H1 (cell line): ENCODE measurements at regions not wholly inside any gene's neighbourhood (a gene's known extent, or its start where the extent isn't known, plus 50 kb on each side); places are given as distances from the start of the nearest gene placed in this dataset.

Experiments used
- CTCF ChIA-PET: fragments of 300-600 bp; sonication (Branson Sonifier 250); formaldehyde crosslinking; loops from one replicate; lab custom pipeline; 2021; ENCODE audit not compliant: partially characterized antibody; lab: Charles Lee
- POLR2A ChIA-PET: fragments of 300-600 bp; sonication (Branson Sonifier 250); formaldehyde crosslinking; loops from one replicate; lab custom pipeline; 2021; ENCODE audit warnings: inconsistent platforms; ENCODE audit not compliant: partially characterized antibody; lab: Charles Lee
- DNase-seq, 2 experiments: peaks; one replicate each; pipeline versions ENCODE4 v3.0.0 to v3.0.0-alpha.2; 2010 to 2022; ENCODE audit warnings: low spot score in 2 of 2, low read depth in 1 of 2, mixed read lengths in 1 of 2
- FAIRE-seq: peaks from 2 replicates; lab custom pipeline; 2011; peaks lifted over from hg19 to GRCh38; lab: Jason Lieb, UNC
- H2AFZ ChIP-seq: 2 replicates; pipeline ENCODE4 v1.8.1; 2012; ENCODE audit warnings: low read length, inconsistent platforms
- H2AK5ac ChIP-seq: 2 replicates; pipeline ENCODE4 v1.6.1; 2013; ENCODE audit warnings: low read depth, low read length
- H2BK120ac ChIP-seq: replicated peaks from 2 replicates; pipeline ENCODE3; 2013; ENCODE audit warnings: low read depth, low read length, inconsistent platforms
- H2BK12ac ChIP-seq: 2 replicates; pipeline ENCODE4 v1.6.1; 2013; ENCODE audit warnings: low read depth, low read length
- H2BK15ac ChIP-seq: 2 replicates; pipeline ENCODE4 v1.6.1; 2013; ENCODE audit warnings: low read length
- H2BK20ac ChIP-seq: 2 replicates; pipeline ENCODE4 v1.6.1; 2013; ENCODE audit warnings: low read length
- H2BK5ac ChIP-seq: 2 replicates; pipeline ENCODE4 v1.6.1; 2013; ENCODE audit warnings: low read depth, low read length
- H3K14ac ChIP-seq: 2 replicates; pipeline ENCODE4 v1.6.1; 2013; ENCODE audit warnings: inconsistent platforms; ENCODE audit not compliant: insufficient read length
- H3K18ac ChIP-seq: 2 replicates; pipeline ENCODE4 v1.6.1; 2013; ENCODE audit warnings: low read length; ENCODE audit errors: extremely low read depth
- H3K23ac ChIP-seq: 2 replicates; pipeline ENCODE4 v1.6.1; 2013; ENCODE audit warnings: inconsistent platforms; ENCODE audit not compliant: insufficient read length
- H3K23me2 ChIP-seq: 2 replicates; pipeline ENCODE4 v1.6.1; 2013; ENCODE audit warnings: low read depth, low read length
- H3K27ac ChIP-seq: 2 replicates; pipeline ENCODE4 v1.6.1; 2011; ENCODE audit warnings: low read depth, low read length, inconsistent platforms
- H3K27me3 ChIP-seq, 4 experiments: replicated peaks in 1 of 4; 1 replicate in 1 of 4; 2 replicates in 3 of 4; pipeline versions ENCODE4 v1.6.1 to v1.8.1; 2011 to 2013; ENCODE audit warnings: low read length in 3 of 4, mild to moderate bottlenecking in 3 of 4, inconsistent platforms in 2 of 4, mixed read lengths in 2 of 4, moderate library complexity in 1 of 4; ENCODE audit not compliant: control insufficient read depth in 3 of 4, insufficient read depth in 3 of 4; ENCODE audit errors: extremely low read depth in 1 of 4
- H3K36me3 ChIP-seq, 4 experiments: 2 replicates each; pipeline versions ENCODE4 v1.6.1 to v1.8.1; 2011 to 2013; ENCODE audit warnings: mild to moderate bottlenecking in 4 of 4, low read length in 3 of 4, moderate library complexity in 2 of 4, control low read depth in 1 of 4, inconsistent platforms in 1 of 4; ENCODE audit not compliant: insufficient read depth in 4 of 4, control insufficient read depth in 2 of 4
- H3K4ac ChIP-seq: replicated peaks from 2 replicates; pipeline ENCODE3; 2013; ENCODE audit warnings: low read length, low read depth, mixed read lengths, inconsistent platforms; ENCODE audit not compliant: insufficient read length
- H3K4me1 ChIP-seq, 4 experiments: replicated peaks in 1 of 4; 1 replicate in 1 of 4; 2 replicates in 3 of 4; pipeline versions ENCODE4 v1.6.1 to v1.8.1; 2011 to 2013; ENCODE audit warnings: low read length in 3 of 4, inconsistent platforms in 2 of 4, mixed read lengths in 1 of 4; ENCODE audit not compliant: insufficient read depth in 4 of 4, control insufficient read depth in 3 of 4
- H3K4me2 ChIP-seq, 2 experiments: 2 replicates each; pipeline versions ENCODE4 v1.6.1 to v1.8.1; 2011 to 2013; ENCODE audit warnings: low read depth in 2 of 2, low read length in 2 of 2, control low read depth in 1 of 2, inconsistent platforms in 1 of 2, mild to moderate bottlenecking in 1 of 2; ENCODE audit not compliant: insufficient read depth in 1 of 2
- H3K4me3 ChIP-seq, 4 experiments: fragments of 200-600, 300-600 bp in 1 of 4; sonication (generic), shearing (Covaris generic), sonication (Bioruptor Twin) in 1 of 4; 2 replicates each; pipeline versions ENCODE4 v1.5.1 to v1.8.1; 2011 to 2016; ENCODE audit warnings: low read length in 4 of 4, low read depth in 3 of 4, control low read depth in 2 of 4, inconsistent platforms in 2 of 4, mild to moderate bottlenecking in 2 of 4, mixed read lengths in 1 of 4, moderate library complexity in 1 of 4; ENCODE audit not compliant: insufficient read depth in 2 of 4; ENCODE audit errors: extremely low read depth in 1 of 4
- H3K56ac ChIP-seq: replicated peaks from 2 replicates; pipeline ENCODE3; 2013; ENCODE audit warnings: low read depth, mild to moderate bottlenecking, mixed read lengths, low read length, inconsistent platforms; ENCODE audit not compliant: insufficient read length
- H3K79me1 ChIP-seq: 2 replicates; pipeline ENCODE4 v1.6.1; 2013; ENCODE audit warnings: low read depth, low read length, control low read depth
- H3K79me2 ChIP-seq, 2 experiments: 2 replicates each; pipeline versions ENCODE4 v1.6.1 to v1.8.1; 2012 to 2013; ENCODE audit warnings: low read length in 2 of 2, mild to moderate bottlenecking in 2 of 2, inconsistent platforms in 1 of 2; ENCODE audit not compliant: insufficient read depth in 2 of 2, control insufficient read depth in 1 of 2
- H3K9ac ChIP-seq, 4 experiments: replicated peaks in 1 of 4; 1 replicate in 1 of 4; 2 replicates in 3 of 4; pipeline versions ENCODE4 v1.6.1 to v1.8.1; 2011 to 2013; ENCODE audit warnings: low read depth in 3 of 4, low read length in 3 of 4, control low read depth in 2 of 4, mild to moderate bottlenecking in 2 of 4, moderate library complexity in 2 of 4, inconsistent platforms in 1 of 4; ENCODE audit errors: extremely low read depth in 1 of 4
- H3K9me3 ChIP-seq, 2 experiments: 2 replicates each; pipeline versions ENCODE4 v1.6.1 to v1.8.1; 2012 to 2013; ENCODE audit warnings: mild to moderate bottlenecking in 2 of 2, moderate library complexity in 2 of 2, control low read depth in 1 of 2, inconsistent platforms in 1 of 2, low read depth in 1 of 2, low read length in 1 of 2, mixed read lengths in 1 of 2; ENCODE audit not compliant: insufficient read depth in 2 of 2
- H4K20me1 ChIP-seq, 2 experiments: replicated peaks in 1 of 2; 2 replicates each; pipeline versions ENCODE3 to v1.8.1; 2011 to 2013; ENCODE audit warnings: inconsistent platforms in 2 of 2, low read length in 2 of 2, mild to moderate bottlenecking in 1 of 2; ENCODE audit not compliant: insufficient read depth in 2 of 2, control insufficient read depth in 1 of 2
- H4K5ac ChIP-seq: 2 replicates; pipeline ENCODE4 v1.6.1; 2013; ENCODE audit warnings: low read length, low read depth, mixed read lengths, inconsistent platforms; ENCODE audit not compliant: insufficient read length
- H4K8ac ChIP-seq: 2 replicates; pipeline ENCODE4 v1.8.0; 2013; ENCODE audit warnings: mild to moderate bottlenecking, moderate library complexity, low read length, inconsistent platforms; ENCODE audit not compliant: insufficient read depth; ENCODE audit errors: extremely low read depth
- H4K91ac ChIP-seq: replicated peaks from 2 replicates; pipeline ENCODE3; 2013; ENCODE audit warnings: low read length, mixed read lengths, inconsistent platforms; ENCODE audit not compliant: insufficient read length
- CBX5 ChIP-seq: fragments of 300-800, 300-1000 bp; sonication (generic); IDR thresholded peaks from 2 replicates; pipeline ENCODE4 v1.7.1; 2016; ENCODE audit warnings: antibody characterized with exemption, low read length, low read depth
- CEBPB ChIP-seq: IDR thresholded peaks from 2 replicates; pipeline ENCODE4 v1.6.1; 2012; ENCODE audit warnings: low read depth, low read length
- GABPA ChIP-seq: IDR thresholded peaks from 2 replicates; pipeline ENCODE4 v1.6.1; 2011; ENCODE audit warnings: mild to moderate bottlenecking, low read length, moderate library complexity, borderline replicate concordance; ENCODE audit not compliant: insufficient read depth
- NRF1 ChIP-seq: IDR thresholded peaks from 2 replicates; pipeline ENCODE4 v1.6.1; 2011; ENCODE audit warnings: mild to moderate bottlenecking, low read depth, low read length, improper control_type of control experiment
- SP4 ChIP-seq: IDR thresholded peaks from 2 replicates; pipeline ENCODE4 v1.6.1; 2012; ENCODE audit warnings: low read length, inconsistent platforms
- WGBS, 2 experiments: shearing (Covaris generic) in 1 of 2; methylation state at CpG; one replicate each; pipeline versions ENCODE4 v1.1.6 to v1.1.7; 2013 to 2015; ENCODE audit warnings: low lambda C conversion rate in 2 of 2, mixed read lengths in 2 of 2, inconsistent platforms in 1 of 2, low coverage in 1 of 2, missing lambda C conversion rate in 1 of 2; ENCODE audit not compliant: insufficient replicate concordance in 2 of 2, insufficient coverage in 1 of 2, insufficient read length in 1 of 2; ENCODE audit errors: extremely low coverage in 1 of 2, missing lambda C conversion rate in 1 of 2; 5-methylcytosine and 5-hydroxymethylcytosine counted together

DNA sequence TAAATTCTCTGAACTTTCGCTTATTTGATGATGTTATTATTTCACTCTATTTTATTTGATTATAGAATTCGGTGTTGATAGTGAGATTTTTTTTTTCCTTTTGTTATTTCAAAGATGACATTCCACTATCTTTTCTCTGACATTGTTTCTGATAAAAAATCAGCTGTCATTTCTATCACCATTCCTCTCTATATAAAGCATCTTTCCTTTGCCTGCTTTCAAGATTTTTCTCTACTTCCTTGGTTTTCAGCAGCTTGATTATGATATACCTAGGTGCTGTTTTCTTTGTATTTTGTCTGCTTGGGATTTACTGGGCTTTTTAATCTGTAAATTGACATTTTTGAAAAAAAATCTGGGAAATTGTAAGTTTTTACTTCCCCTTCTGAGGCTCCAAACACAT lies 344.0 kb downstream of the HLX start:
- FAIRE-seq, result no peak
- Histone ChIP-seq H4K20me1 (no peaks in the 10 kb centered on the region), H2AK5ac (no peak overlapping the region)

More for the DNA sequence above, 344.0 kb downstream of the HLX start:
- H3K4me3 ChIP-seq, result no peak overlapping the region
- no peaks in the 10 kb centered on the region for H3K79me1 ChIP-seq
- no peak overlapping the region for H3K4ac ChIP-seq
- no peak overlapping the region for H3K27ac ChIP-seq
- H3K27me3 ChIP-seq, result peaks cover 0 to 7% (median 3%) of the 10 kb centered on the region in 4 experiments; a peak in 2 of 7 replicates
- H3K9ac ChIP-seq, result no peak overlapping the region
- no peak overlapping the region for H4K5ac ChIP-seq
- no peaks in the 10 kb centered on the region for H3K23me2 ChIP-seq
- no peak overlapping the region for H2BK15ac ChIP-seq
- H3K36me3 ChIP-seq, result no peaks in the 10 kb centered on the region
- DNase-seq, result no peak
- H3K18ac ChIP-seq, result no peak overlapping the region
- CTCF ChIA-PET, result no interaction called here
- no peak overlapping the region for H2BK5ac ChIP-seq
- no peaks in the 10 kb centered on the region; a peak in 1 of 4 replicates for H3K9me3 ChIP-seq
- no peak overlapping the region for H2BK120ac ChIP-seq
- no peak overlapping the region for H4K8ac ChIP-seq
- H2AFZ ChIP-seq, result no peak overlapping the region
- WGBS, 2 experiments, result 89% methylated on average over 2 of the region's 2 CpGs; no CpG with 5 or more reads in 1 of the 2 experiments
- POLR2A ChIA-PET, result no interaction called here
- H3K4me2 ChIP-seq, result no peak overlapping the region
- no peaks in the 10 kb centered on the region for H3K79me2 ChIP-seq
- H2BK12ac ChIP-seq, result no peak overlapping the region
- H3K56ac ChIP-seq, result no peak overlapping the region
- H2BK20ac ChIP-seq, result no peak overlapping the region
- H3K4me1 ChIP-seq, result peaks cover 3 to 9% (median 4%) of the 10 kb centered on the region in 4 experiments; a peak in 5 of 7 replicates
- no peak overlapping the region for H3K14ac ChIP-seq
- no peak overlapping the region for H3K23ac ChIP-seq
- no peak for TF ChIP-seq GABPA
- TF ChIP-seq NRF1, result no peak
- no peak for TF ChIP-seq CBX5
- TF ChIP-seq CEBPB, result no peak
- no peak for TF ChIP-seq SP4
- no peak overlapping the region for H4K91ac ChIP-seq
